SH-SY5Y (cell line): ENCODE measurements at regions not wholly inside any gene's neighbourhood (a gene's known extent, or its start where the extent isn't known, plus 50 kb on each side); places are given as distances from the start of the nearest gene placed in this dataset.

ENCODE experiments used
- GATA2 ChIP-seq: IDR thresholded peaks from 2 replicates; pipeline ENCODE4 v1.6.1; 2011; ENCODE audit warnings: mild to moderate bottlenecking, low read depth, low read length
- GATA3 ChIP-seq: IDR thresholded peaks from 2 replicates; pipeline ENCODE4 v1.6.1; 2011; ENCODE audit warnings: low read depth, mild to moderate bottlenecking, low read length, moderate library complexity

- TF ChIP-seq GATA2 = no peak
- no peak for TF ChIP-seq GATA3
Measured at GRCh38 chr11:121936781-121937447, 179.1 kb downstream of the BLID start.
